ENCODE measurements at regions not wholly inside any gene's neighbourhood (a gene's known extent, or its start where the extent isn't known, plus 50 kb on each side); places are given as distances from the start of the nearest gene placed in this dataset.
A peak's percentile ranks its signal among the peaks of the same experiment; 100 is the strongest.

DNA sequence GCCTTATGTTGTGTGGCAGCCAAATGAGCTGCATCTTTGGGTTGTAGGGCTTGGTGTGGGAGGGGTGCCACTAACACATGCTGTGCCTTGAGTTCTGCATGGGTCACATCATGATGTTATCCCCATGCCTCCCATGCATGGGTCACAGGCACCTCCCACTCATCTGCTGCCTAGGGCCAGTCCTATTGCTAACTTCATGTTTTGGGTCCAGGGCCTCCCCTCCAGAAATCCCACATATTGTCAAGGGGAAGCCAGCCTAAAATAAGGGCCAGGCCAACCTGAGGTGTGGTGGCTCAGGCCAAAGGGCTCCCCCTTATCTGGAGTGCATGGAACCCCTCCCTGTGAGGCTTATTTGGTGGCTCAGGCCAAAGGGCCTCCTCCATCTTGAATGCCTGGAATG, 299.0 kb downstream of the RPS24 start:
- no peak overlapping the region for H3K27ac ChIP-seq
- peaks cover 0 to under 1% (median 0%) of the 10 kb centered on the region in 4 donors for H3K9me3 ChIP-seq
- H3K4me1 ChIP-seq: peaks cover 0 to 10% (median 0%) of the 10 kb centered on the region in 4 donors
- no peaks in the 10 kb centered on the region for H3K27me3 ChIP-seq
- no peaks in the 10 kb centered on the region for H3K36me3 ChIP-seq
- H3K4me3 ChIP-seq: no peak overlapping the region
- TF ChIP-seq POLR2AphosphoS5 (IDR thresholded peaks at IDR 0.05) (no peak), POLR2A (IDR thresholded peaks at IDR 0.05) (no peak), EP300 (IDR thresholded peaks at IDR 0.05) (no peak)
- TF ChIP-seq, protein P1, sequence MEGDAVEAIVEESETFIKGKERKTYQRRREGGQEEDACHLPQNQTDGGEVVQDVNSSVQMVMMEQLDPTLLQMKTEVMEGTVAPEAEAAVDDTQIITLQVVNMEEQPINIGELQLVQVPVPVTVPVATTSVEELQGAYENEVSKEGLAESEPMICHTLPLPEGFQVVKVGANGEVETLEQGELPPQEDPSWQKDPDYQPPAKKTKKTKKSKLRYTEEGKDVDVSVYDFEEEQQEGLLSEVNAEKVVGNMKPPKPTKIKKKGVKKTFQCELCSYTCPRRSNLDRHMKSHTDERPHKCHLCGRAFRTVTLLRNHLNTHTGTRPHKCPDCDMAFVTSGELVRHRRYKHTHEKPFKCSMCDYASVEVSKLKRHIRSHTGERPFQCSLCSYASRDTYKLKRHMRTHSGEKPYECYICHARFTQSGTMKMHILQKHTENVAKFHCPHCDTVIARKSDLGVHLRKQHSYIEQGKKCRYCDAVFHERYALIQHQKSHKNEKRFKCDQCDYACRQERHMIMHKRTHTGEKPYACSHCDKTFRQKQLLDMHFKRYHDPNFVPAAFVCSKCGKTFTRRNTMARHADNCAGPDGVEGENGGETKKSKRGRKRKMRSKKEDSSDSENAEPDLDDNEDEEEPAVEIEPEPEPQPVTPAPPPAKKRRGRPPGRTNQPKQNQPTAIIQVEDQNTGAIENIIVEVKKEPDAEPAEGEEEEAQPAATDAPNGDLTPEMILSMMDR (IDR thresholded peaks at IDR 0.05): no peak
- no peak for DNase-seq
- no peak for ATAC-seq (ENCODE audit: low FRiP score in 2 of 2)

DNA sequence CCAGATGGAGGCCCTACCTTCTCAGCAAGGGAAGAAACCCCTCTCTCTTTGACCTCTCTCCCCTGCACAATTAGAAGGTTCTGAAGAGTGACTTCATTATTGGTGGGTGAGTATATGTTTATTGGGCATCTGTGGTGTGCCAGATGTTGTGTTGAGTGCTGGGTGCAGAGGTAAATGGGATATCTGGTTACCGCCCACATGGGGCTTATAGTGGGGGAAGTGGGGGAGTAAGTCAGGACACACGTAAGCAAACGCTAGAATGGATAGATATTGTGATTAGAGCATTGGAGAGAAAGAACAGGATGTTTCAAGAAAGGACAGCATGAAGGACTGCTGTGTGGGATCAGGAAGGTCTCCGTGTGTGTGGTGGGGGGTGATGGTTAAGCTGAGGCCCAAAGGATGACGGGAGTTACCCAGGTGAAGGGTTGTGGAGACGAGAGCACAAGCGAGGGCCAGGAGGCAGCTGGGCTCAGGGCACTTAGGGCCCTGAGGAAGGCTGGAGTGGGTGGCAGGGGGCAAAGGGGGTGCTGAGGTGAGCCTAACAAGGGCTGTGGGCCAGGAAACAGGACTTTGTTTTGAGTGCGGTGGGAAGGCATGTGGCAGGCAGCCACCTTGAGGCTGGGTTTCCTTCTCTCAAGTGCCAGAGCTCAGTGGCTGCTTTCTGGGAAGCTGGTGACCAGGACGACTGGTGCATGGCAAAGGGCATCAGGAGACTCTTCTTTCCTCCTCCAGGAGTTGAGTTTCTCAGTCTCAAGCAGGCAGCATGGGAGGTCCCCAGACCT, 299.9 kb downstream of the RPS24 start:
- no peaks in the 10 kb centered on the region for H3K36me3 ChIP-seq
- no peak for TF ChIP-seq POLR2AphosphoS5 (IDR thresholded peaks at IDR 0.05)
- TF ChIP-seq POLR2A (IDR thresholded peaks at IDR 0.05): no peak
- no peak for TF ChIP-seq EP300 (IDR thresholded peaks at IDR 0.05)
- TF ChIP-seq, protein P1 (IDR thresholded peaks at IDR 0.05): no peak
- no peak overlapping the region for H3K4me3 ChIP-seq
- no peak overlapping the region for H3K27ac ChIP-seq
- 88 to 96% methylated on average over 8 to 9 of the region's 9 CpGs for WGBS, 2 donors
- H3K4me1 ChIP-seq: peaks cover 0 to 10% (median 0%) of the 10 kb centered on the region in 4 donors
- H3K27me3 ChIP-seq: no peaks in the 10 kb centered on the region
- no peaks in the 10 kb centered on the region for H3K9me3 ChIP-seq
- ATAC-seq (ENCODE audit: low FRiP score in 2 of 2): no peak
- DNase-seq: no peak

DNA sequence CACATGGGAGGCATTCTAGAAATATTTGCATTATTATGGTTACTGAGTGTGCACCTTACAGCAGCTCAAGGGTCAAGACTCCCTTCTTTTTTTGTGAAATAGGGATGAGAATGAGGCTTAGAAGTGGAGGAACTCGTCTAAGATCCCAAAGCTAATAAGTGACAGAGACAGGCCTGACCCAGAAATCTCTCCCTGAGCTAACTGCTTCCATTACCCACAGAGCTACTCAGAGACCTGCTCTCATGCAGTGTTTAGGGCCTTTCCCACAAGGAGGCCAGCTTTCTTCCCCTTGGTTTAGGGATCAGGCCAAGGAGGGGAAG, 301.7 kb downstream of the RPS24 start:
- H3K27me3 ChIP-seq: no peaks in the 10 kb centered on the region
- TF ChIP-seq, protein P1 (IDR thresholded peaks at IDR 0.05): no peak
- no peak for TF ChIP-seq POLR2A (IDR thresholded peaks at IDR 0.05)
- TF ChIP-seq EP300 (IDR thresholded peaks at IDR 0.05): no peak
- TF ChIP-seq POLR2AphosphoS5 (IDR thresholded peaks at IDR 0.05): no peak
- H3K4me3 ChIP-seq: no peak overlapping the region
- H3K27ac ChIP-seq: no peak overlapping the region
- H3K36me3 ChIP-seq: no peaks in the 10 kb centered on the region
- 68 to 86% methylated on average over 1 of the region's 1 CpG for WGBS, 2 donors
- no peak for ATAC-seq (ENCODE audit: low FRiP score in 2 of 2)
- peaks cover 0 to 10% (median 0%) of the 10 kb centered on the region in 4 donors for H3K4me1 ChIP-seq
- no peak for DNase-seq
- H3K9me3 ChIP-seq: no peaks in the 10 kb centered on the region

DNA sequence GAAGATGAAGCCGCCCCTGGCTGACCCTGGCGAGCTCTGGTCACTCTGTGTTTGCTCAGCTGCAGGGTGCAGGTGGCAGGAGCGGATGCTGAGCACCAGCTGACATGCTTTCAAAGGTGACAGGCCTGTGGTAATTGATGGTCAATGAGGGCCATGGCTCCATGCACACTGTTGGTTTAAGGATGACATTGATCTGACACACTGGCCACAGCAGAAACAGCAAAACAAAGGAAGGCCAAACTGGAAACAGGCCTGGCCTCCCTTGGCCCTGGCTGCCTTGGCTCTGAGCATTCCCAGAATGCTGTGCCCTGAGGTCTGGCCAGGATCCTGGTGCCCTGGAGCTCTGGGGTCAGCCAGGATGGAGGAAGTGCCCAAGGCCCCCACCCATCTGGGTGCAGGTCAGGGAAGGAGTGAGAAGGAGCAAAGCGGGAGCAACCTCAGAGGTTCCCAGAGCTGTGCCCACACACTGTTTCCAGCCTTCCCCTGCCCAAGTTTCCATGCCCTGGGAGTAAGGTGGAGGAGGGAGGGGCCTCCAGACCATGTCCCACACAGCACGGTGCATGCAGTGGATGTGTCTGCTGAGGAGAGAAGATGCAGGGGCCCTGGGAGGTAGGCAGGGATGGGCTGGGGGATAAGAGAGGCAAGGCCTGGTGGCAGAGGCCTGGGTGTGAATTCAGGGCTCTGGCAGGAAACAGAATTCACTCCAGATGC, 302.2 kb downstream of the RPS24 start:
- TF ChIP-seq EP300 (IDR thresholded peaks at IDR 0.05) (no peak), POLR2AphosphoS5 (IDR thresholded peaks at IDR 0.05) (no peak)
- Histone ChIP-seq H3K9me3 (no peaks in the 10 kb centered on the region), H3K27ac (peak overlapping the region in 1 of 4 donors; percentile 30), H3K36me3 (no peaks in the 10 kb centered on the region), H3K27me3 (no peaks in the 10 kb centered on the region), H3K4me3 (no peak overlapping the region), H3K4me1 (peaks cover 0 to 10% (median 0%) of the 10 kb centered on the region in 4 donors)
- 70 to 84% methylated on average over 5 of the region's 5 CpGs for WGBS, 2 donors
- DNase-seq: peak in 1 of 2 donors; percentile 16
- ATAC-seq (ENCODE audit: low FRiP score in 2 of 2): peak in 1 of 2 donors; percentile 3

DNA sequence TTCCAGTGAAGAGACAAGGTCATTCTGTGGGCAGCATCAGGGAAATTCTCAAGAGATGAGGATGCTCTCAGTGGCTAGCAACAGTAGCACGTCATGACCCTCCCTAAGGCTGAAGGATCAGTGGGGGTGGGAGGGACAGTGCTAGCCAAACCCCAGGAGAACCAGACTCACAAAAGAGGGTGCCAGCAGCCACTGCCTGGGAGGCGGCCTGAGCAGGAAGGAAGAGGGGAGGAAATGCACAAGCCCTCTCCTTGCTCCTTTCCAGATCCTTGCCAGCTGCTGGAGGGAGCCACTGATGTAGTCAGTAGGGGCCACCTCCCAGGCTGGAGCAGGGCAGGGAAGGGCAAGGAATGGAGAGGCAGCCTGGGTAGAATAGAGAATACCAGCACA, 302.7 kb downstream of the RPS24 start:
- peak in 1 of 2 donors; percentile 6 for DNase-seq
- Histone ChIP-seq H3K4me3 (no peak overlapping the region), H3K4me1 (peaks cover 0 to 10% (median 0%) of the 10 kb centered on the region in 4 donors), H3K36me3 (no peaks in the 10 kb centered on the region), H3K27ac (peak overlapping the region in 1 of 4 donors; percentile 30), H3K9me3 (no peaks in the 10 kb centered on the region), H3K27me3 (no peaks in the 10 kb centered on the region)
- WGBS, 2 donors: 60 to 95% methylated on average over 2 of the region's 2 CpGs
- no peak for TF ChIP-seq POLR2A (IDR thresholded peaks at IDR 0.05)
- no peak for TF ChIP-seq EP300 (IDR thresholded peaks at IDR 0.05)
- TF ChIP-seq POLR2AphosphoS5 (IDR thresholded peaks at IDR 0.05): no peak
- TF ChIP-seq, protein P1 (IDR thresholded peaks at IDR 0.05): no peak
- ATAC-seq (ENCODE audit: low FRiP score in 2 of 2): peak; percentile 16 to 44
